ENCODE measurements at regions not wholly inside any gene's neighbourhood (a gene's known extent, or its start where the extent isn't known, plus 50 kb on each side); places are given as distances from the start of the nearest gene placed in this dataset.

- Mint-ChIP-seq H3K9me3 (no peaks in the 10 kb centered on the region), H3K27ac (no peak overlapping the region), H3K4me1 (peaks cover 21% of the 10 kb centered on the region), H3K36me3 (ENCODE audit: low read depth) (no peaks in the 10 kb centered on the region), H3K27me3 (ENCODE audit: low read depth, poor library complexity) (no peaks in the 10 kb centered on the region), H3K4me3 (no peak overlapping the region)
- no peak for DNase-seq
- no peak for TF ChIP-seq CTCF (IDR thresholded peaks at IDR 0.05)
Measured at GRCh38 chr16:51022955-51023354, 128.1 kb downstream of the SALL1 start.

- Mint-ChIP-seq H3K27me3 (ENCODE audit: low read depth, poor library complexity) (no peaks in the 10 kb centered on the region), H3K4me3 (no peak overlapping the region), H3K9me3 (no peaks in the 10 kb centered on the region), H3K36me3 (ENCODE audit: low read depth) (no peaks in the 10 kb centered on the region), H3K4me1 (peaks cover 11% of the 10 kb centered on the region), H3K27ac (no peak overlapping the region)
- no peak for DNase-seq
- no peak for TF ChIP-seq CTCF (IDR thresholded peaks at IDR 0.05)
Measured at GRCh38 chr16:51019617-51020016, 131.5 kb downstream of the SALL1 start.

GRCh38 chr16:51017969-51018368 lies 133.1 kb downstream of the SALL1 start:
- H3K27me3 Mint-ChIP-seq (ENCODE audit: low read depth, poor library complexity) = no peaks in the 10 kb centered on the region

GRCh38 chr16:51012396-51012795 lies 138.7 kb downstream of the SALL1 start:
- Mint-ChIP-seq H3K4me1 (peaks cover 17% of the 10 kb centered on the region), H3K36me3 (ENCODE audit: low read depth) (peaks cover 4% of the 10 kb centered on the region), H3K27me3 (ENCODE audit: low read depth, poor library complexity) (peaks cover 4% of the 10 kb centered on the region), H3K4me3 (no peak overlapping the region), H3K27ac (no peak overlapping the region), H3K9me3 (peaks cover 39% of the 10 kb centered on the region)
- TF ChIP-seq CTCF (IDR thresholded peaks at IDR 0.05) = no peak
- no peak for DNase-seq

More at GRCh38 chr16:51017969-51018368, 133.1 kb downstream of the SALL1 start:
- Mint-ChIP-seq H3K4me3 (no peak overlapping the region), H3K4me1 (peaks cover 11% of the 10 kb centered on the region), H3K36me3 (ENCODE audit: low read depth) (no peaks in the 10 kb centered on the region), H3K9me3 (no peaks in the 10 kb centered on the region), H3K27ac (no peak overlapping the region)
- DNase-seq = no peak
- no peak for TF ChIP-seq CTCF (IDR thresholded peaks at IDR 0.05)

- Mint-ChIP-seq H3K9me3 (peaks cover 42% of the 10 kb centered on the region), H3K36me3 (ENCODE audit: low read depth) (peaks cover 4% of the 10 kb centered on the region), H3K4me3 (no peak overlapping the region), H3K4me1 (peaks cover 17% of the 10 kb centered on the region), H3K27ac (no peak overlapping the region), H3K27me3 (ENCODE audit: low read depth, poor library complexity) (peaks cover 6% of the 10 kb centered on the region)
- no peak for TF ChIP-seq CTCF (IDR thresholded peaks at IDR 0.05)
- DNase-seq = no peak
Measured at GRCh38 chr16:51010817-51011216, 140.3 kb downstream of the SALL1 start.

GRCh38 chr16:51009813-51010212 lies 141.3 kb downstream of the SALL1 start:
- H3K4me3 Mint-ChIP-seq = no peak overlapping the region
- no peak for DNase-seq
- peaks cover 42% of the 10 kb centered on the region for H3K9me3 Mint-ChIP-seq
- peaks cover 4% of the 10 kb centered on the region for H3K36me3 Mint-ChIP-seq (ENCODE audit: low read depth)
- H3K27me3 Mint-ChIP-seq (ENCODE audit: low read depth, poor library complexity) = peaks cover 7% of the 10 kb centered on the region
- peaks cover 17% of the 10 kb centered on the region for H3K4me1 Mint-ChIP-seq
- H3K27ac Mint-ChIP-seq = no peak overlapping the region
- no peak for TF ChIP-seq CTCF (IDR thresholded peaks at IDR 0.05)

All from nephron progenitor cell (in vitro differentiated cells).